ENCODE measurements at regions not wholly inside any gene's neighbourhood (a gene's known extent, or its start where the extent isn't known, plus 50 kb on each side); places are given as distances from the start of the nearest gene placed in this dataset.
"Not testable (repeated sequence)": the region's sequence is repeated elsewhere in the genome, so short reads cannot be mapped to it uniquely, and the experiment has no call there.

DNA sequence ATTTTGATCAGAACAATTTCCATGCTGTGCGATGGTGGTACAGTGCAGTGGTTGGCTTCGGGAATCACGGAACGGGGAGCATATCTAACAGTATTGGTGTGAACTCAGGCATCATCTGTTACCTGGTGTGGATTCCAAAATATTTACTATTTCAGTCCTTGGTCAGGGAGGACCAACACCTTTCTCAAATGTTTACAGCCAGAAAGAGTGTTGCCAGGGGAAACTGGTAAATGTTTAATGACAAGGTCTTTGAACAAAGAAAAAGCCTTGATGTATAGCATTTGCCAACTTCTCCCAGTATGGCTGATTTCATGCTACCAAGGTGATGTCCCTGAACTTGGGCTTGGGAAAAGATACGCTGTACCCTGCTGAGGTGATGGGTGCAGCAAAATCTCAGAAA, 145.6 kb upstream of the POC5 start:
- TF ChIP-seq, protein P1, sequence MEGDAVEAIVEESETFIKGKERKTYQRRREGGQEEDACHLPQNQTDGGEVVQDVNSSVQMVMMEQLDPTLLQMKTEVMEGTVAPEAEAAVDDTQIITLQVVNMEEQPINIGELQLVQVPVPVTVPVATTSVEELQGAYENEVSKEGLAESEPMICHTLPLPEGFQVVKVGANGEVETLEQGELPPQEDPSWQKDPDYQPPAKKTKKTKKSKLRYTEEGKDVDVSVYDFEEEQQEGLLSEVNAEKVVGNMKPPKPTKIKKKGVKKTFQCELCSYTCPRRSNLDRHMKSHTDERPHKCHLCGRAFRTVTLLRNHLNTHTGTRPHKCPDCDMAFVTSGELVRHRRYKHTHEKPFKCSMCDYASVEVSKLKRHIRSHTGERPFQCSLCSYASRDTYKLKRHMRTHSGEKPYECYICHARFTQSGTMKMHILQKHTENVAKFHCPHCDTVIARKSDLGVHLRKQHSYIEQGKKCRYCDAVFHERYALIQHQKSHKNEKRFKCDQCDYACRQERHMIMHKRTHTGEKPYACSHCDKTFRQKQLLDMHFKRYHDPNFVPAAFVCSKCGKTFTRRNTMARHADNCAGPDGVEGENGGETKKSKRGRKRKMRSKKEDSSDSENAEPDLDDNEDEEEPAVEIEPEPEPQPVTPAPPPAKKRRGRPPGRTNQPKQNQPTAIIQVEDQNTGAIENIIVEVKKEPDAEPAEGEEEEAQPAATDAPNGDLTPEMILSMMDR (conservative IDR thresholded peaks at IDR 0.05) = no peak
- H3K27ac ChIP-seq (ENCODE audit: insufficient read length, low read depth, low read length) = no peak overlapping the region
- no peaks in the 10 kb centered on the region for H3K79me1 ChIP-seq (ENCODE audit: insufficient read depth, low read depth, low read length, poor library complexity, severe bottlenecking)
- no peaks in the 10 kb centered on the region for H3K4me1 Mint-ChIP-seq
- H4K20me1 ChIP-seq (ENCODE audit: control insufficient read depth, insufficient read depth, insufficient read length) = no peaks in the 10 kb centered on the region
- no peak overlapping the region for H3K4me2 ChIP-seq (ENCODE audit: insufficient read depth, insufficient read length, low read length)
- H3K79me2 ChIP-seq (ENCODE audit: insufficient read depth, low read length) = no peaks in the 10 kb centered on the region
- H2BK120ac ChIP-seq (ENCODE audit: low read depth, low read length, poor library complexity, severe bottlenecking) = no peak overlapping the region
- H3K9ac ChIP-seq (ENCODE audit: extremely low read depth, insufficient read length, low read length) = no peak overlapping the region
- no peaks in the 10 kb centered on the region for H3K23me2 ChIP-seq (ENCODE audit: insufficient read length, low read depth, low read length, poor library complexity, severe bottlenecking)
- no peak overlapping the region for H3T11ph ChIP-seq (ENCODE audit: low read length)
- no peak overlapping the region for H2BK12ac ChIP-seq (ENCODE audit: insufficient read length, low read depth, low read length)
- H3K14ac ChIP-seq (ENCODE audit: insufficient read depth, low read length) = no peak overlapping the region
- no peak overlapping the region for H4K5ac ChIP-seq (ENCODE audit: insufficient read length, low read depth, low read length)
- H4K8ac ChIP-seq (replicated peaks; ENCODE audit: insufficient read length, low read depth, low read length) = no peak overlapping the region
- H3K4me3 Mint-ChIP-seq = no peak overlapping the region
- no peak overlapping the region for H4K91ac ChIP-seq (ENCODE audit: insufficient read length, low read depth, low read length)
- no peak overlapping the region for H3K27ac Mint-ChIP-seq
- no peaks in the 10 kb centered on the region; the same call in none of the 2 replicates for H3K27me3 Mint-ChIP-seq (ENCODE audit: low read depth)
- H3K4ac ChIP-seq (ENCODE audit: low read depth, low read length) = no peak overlapping the region
- no peak for DNase-seq
- H2BK15ac ChIP-seq (ENCODE audit: low read depth, low read length) = no peak overlapping the region
- no peaks in the 10 kb centered on the region for H3K4me1 ChIP-seq (ENCODE audit: insufficient read depth, low read length)
- H3K9me3 ChIP-seq (ENCODE audit: control insufficient read depth, low read depth, low read length) = no peaks in the 10 kb centered on the region
- no peak overlapping the region for H2BK5ac ChIP-seq (ENCODE audit: insufficient read length, low read length)
- H3K36me3 Mint-ChIP-seq (ENCODE audit: insufficient read depth in 1 of 3, low read depth in 3 of 3) = no peaks in the 10 kb centered on the region
- no peak overlapping the region for H3K56ac ChIP-seq (ENCODE audit: insufficient read length, low read depth, low read length)
- H3K27me3 ChIP-seq (ENCODE audit: insufficient read depth, low read length) = no peaks in the 10 kb centered on the region
- H2AFZ ChIP-seq (ENCODE audit: low read length) = no peak overlapping the region
- no CpG with 5 or more reads among the region's 5 CpGs for whole genome bisulfite sequencing (ENCODE audit: extremely low coverage, insufficient read length, low lambda C conversion rate)
- peaks cover 9 to 28% of the 10 kb centered on the region in 2 experiments; a peak in 3 of 5 replicates for H3K9me3 Mint-ChIP-seq
- no peak overlapping the region for H2AK5ac ChIP-seq (ENCODE audit: insufficient read length, low read length)
- no peak overlapping the region for H3K23ac ChIP-seq (ENCODE audit: insufficient read length, low read depth, low read length)
- H3K18ac ChIP-seq (ENCODE audit: insufficient read length, low read depth, low read length) = no peak overlapping the region
- H2BK20ac ChIP-seq (ENCODE audit: low read depth, low read length, poor library complexity, severe bottlenecking) = no peak overlapping the region

DNA sequence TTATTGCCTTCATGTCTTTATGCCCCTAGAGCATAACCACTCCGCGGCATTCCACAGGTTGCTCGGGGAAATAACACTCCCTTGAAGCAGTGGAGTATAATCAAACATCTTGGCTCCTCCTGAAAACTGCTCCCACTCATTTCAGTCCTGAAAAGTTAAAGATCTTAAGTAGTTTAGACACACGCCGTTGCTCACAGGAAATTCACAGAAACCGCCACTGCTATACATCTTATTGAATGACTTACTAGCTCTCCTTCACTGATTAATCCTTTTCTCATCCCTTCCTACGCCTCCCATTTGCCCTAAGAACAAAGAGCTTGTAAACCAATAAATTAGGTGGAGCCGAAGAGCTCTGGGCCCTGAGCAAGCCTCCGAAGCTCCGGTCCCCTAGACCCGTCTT, 142.4 kb upstream of the POC5 start:
- H3K9me3 ChIP-seq (ENCODE audit: control insufficient read depth, low read depth, low read length); H2BK120ac ChIP-seq (ENCODE audit: low read depth, low read length, poor library complexity, severe bottlenecking); DNase-seq; H3K79me1 ChIP-seq (ENCODE audit: insufficient read depth, low read depth, low read length, poor library complexity, severe bottlenecking); H3K4me1 Mint-ChIP-seq; H3K4me3 Mint-ChIP-seq; H3K27ac ChIP-seq (ENCODE audit: insufficient read length, low read depth, low read length); H2BK15ac ChIP-seq (ENCODE audit: low read depth, low read length); H4K5ac ChIP-seq (ENCODE audit: insufficient read length, low read depth, low read length); H3K9ac ChIP-seq (ENCODE audit: extremely low read depth, insufficient read length, low read length); H3K14ac ChIP-seq (ENCODE audit: insufficient read depth, low read length); H2AK5ac ChIP-seq (ENCODE audit: insufficient read length, low read length); H3T11ph ChIP-seq (ENCODE audit: low read length); H4K8ac ChIP-seq (replicated peaks; ENCODE audit: insufficient read length, low read depth, low read length); H3K23ac ChIP-seq (ENCODE audit: insufficient read length, low read depth, low read length); H3K4me1 ChIP-seq (ENCODE audit: insufficient read depth, low read length); H3K27me3 ChIP-seq (ENCODE audit: insufficient read depth, low read length); H3K18ac ChIP-seq (ENCODE audit: insufficient read length, low read depth, low read length); H3K79me2 ChIP-seq (ENCODE audit: insufficient read depth, low read length); H4K91ac ChIP-seq (ENCODE audit: insufficient read length, low read depth, low read length); H3K27me3 Mint-ChIP-seq (ENCODE audit: low read depth); H2BK12ac ChIP-seq (ENCODE audit: insufficient read length, low read depth, low read length); H3K4me2 ChIP-seq (ENCODE audit: insufficient read depth, insufficient read length, low read length); H4K20me1 ChIP-seq (ENCODE audit: control insufficient read depth, insufficient read depth, insufficient read length); H3K36me3 Mint-ChIP-seq (ENCODE audit: insufficient read depth in 1 of 3, low read depth in 3 of 3); H3K56ac ChIP-seq (ENCODE audit: insufficient read length, low read depth, low read length); H2AFZ ChIP-seq (ENCODE audit: low read length); H2BK5ac ChIP-seq (ENCODE audit: insufficient read length, low read length); H2BK20ac ChIP-seq (ENCODE audit: low read depth, low read length, poor library complexity, severe bottlenecking); H3K4ac ChIP-seq (ENCODE audit: low read depth, low read length); H3K27ac Mint-ChIP-seq; H3K23me2 ChIP-seq (ENCODE audit: insufficient read length, low read depth, low read length, poor library complexity, severe bottlenecking): not testable (repeated sequence)
- peaks cover 9 to 25% of the 10 kb centered on the region in 2 experiments; a peak in 3 of 5 replicates for H3K9me3 Mint-ChIP-seq
- WGBS (ENCODE audit: extremely low coverage, insufficient read length, low lambda C conversion rate) = no CpG with 5 or more reads among the region's 11 CpGs

Data from H9 (cell line).